Endodermal cell (in vitro differentiated cells): ENCODE measurements at regions not wholly inside any gene's neighbourhood (a gene's known extent, or its start where the extent isn't known, plus 50 kb on each side); places are given as distances from the start of the nearest gene placed in this dataset.

ENCODE experiments used
- DNase-seq: peaks from one replicate; pipeline ENCODE4 v3.0.0-alpha.2; 2017
- H3K27ac ChIP-seq: 2 replicates; pipeline ENCODE4 v1.5.1; 2013; ENCODE audit warnings: mild to moderate bottlenecking, low read depth, low read length, moderate library complexity
- H3K27me3 ChIP-seq: 2 replicates; pipeline ENCODE4 v1.6.1; 2013; ENCODE audit warnings: mild to moderate bottlenecking, low read length, moderate library complexity; ENCODE audit not compliant: insufficient read depth, control insufficient read depth, poor library complexity, severe bottlenecking
- H3K36me3 ChIP-seq: 2 replicates; pipeline ENCODE4 v1.7.0; 2013; ENCODE audit warnings: mild to moderate bottlenecking, low read length, moderate library complexity; ENCODE audit not compliant: control insufficient read depth, insufficient read depth
- H3K4me1 ChIP-seq: one replicate; pipeline ENCODE4 v1.7.0; 2013; ENCODE audit warnings: low read length; ENCODE audit not compliant: control insufficient read depth, insufficient read depth
- H3K4me3 ChIP-seq: 2 replicates; pipeline ENCODE4 v1.5.1; 2013; ENCODE audit warnings: mild to moderate bottlenecking, low read length, moderate library complexity
- H3K9ac ChIP-seq: 2 replicates; pipeline ENCODE4 v1.6.1; 2013; ENCODE audit warnings: mild to moderate bottlenecking, low read length, moderate library complexity; ENCODE audit not compliant: poor library complexity, severe bottlenecking; ENCODE audit errors: extremely low read depth
- H3K9me3 ChIP-seq: 2 replicates; pipeline ENCODE4 v1.6.1; 2013; ENCODE audit warnings: mild to moderate bottlenecking, low read length, moderate library complexity; ENCODE audit not compliant: control insufficient read depth
- H3K27ac Mint-ChIP-seq: 2 replicates; pipeline ENCODE4 v1.8.0; 2020; ENCODE audit warnings: mixed read lengths
- H3K27me3 Mint-ChIP-seq: 2 replicates; pipeline ENCODE4 v1.8.0; 2021; ENCODE audit warnings: mild to moderate bottlenecking, mixed read lengths; ENCODE audit not compliant: insufficient read depth
- H3K36me3 Mint-ChIP-seq: 2 replicates; pipeline ENCODE4 v1.8.0; 2020; ENCODE audit warnings: low read depth, mixed read lengths
- H3K4me1 Mint-ChIP-seq: 2 replicates; pipeline ENCODE4 v1.8.0; 2020; ENCODE audit warnings: mixed read lengths
- H3K4me3 Mint-ChIP-seq: 2 replicates; pipeline ENCODE4 v1.8.0; 2020; ENCODE audit warnings: mild to moderate bottlenecking, moderate library complexity, mixed read lengths
- H3K9me3 Mint-ChIP-seq: 2 replicates; pipeline ENCODE4 v1.8.0; 2020; ENCODE audit warnings: mild to moderate bottlenecking, mixed read lengths
- CTCF ChIP-seq: fragments of 200-600 bp; sonication (generic); conservative IDR thresholded peaks from 2 replicates; pipeline ENCODE4 v1.5.0; 2021; ENCODE audit warnings: antibody characterized with exemption, mild to moderate bottlenecking
- WGBS, 2 experiments: methylation state at CpG; one replicate each; pipeline versions ENCODE4 v1.1.5 to v1.1.7; 2013; ENCODE audit warnings: missing lambda C conversion rate in 2 of 2, mixed read lengths in 1 of 2; ENCODE audit not compliant: insufficient coverage in 1 of 2, insufficient read length in 1 of 2; 5-methylcytosine and 5-hydroxymethylcytosine counted together

DNA sequence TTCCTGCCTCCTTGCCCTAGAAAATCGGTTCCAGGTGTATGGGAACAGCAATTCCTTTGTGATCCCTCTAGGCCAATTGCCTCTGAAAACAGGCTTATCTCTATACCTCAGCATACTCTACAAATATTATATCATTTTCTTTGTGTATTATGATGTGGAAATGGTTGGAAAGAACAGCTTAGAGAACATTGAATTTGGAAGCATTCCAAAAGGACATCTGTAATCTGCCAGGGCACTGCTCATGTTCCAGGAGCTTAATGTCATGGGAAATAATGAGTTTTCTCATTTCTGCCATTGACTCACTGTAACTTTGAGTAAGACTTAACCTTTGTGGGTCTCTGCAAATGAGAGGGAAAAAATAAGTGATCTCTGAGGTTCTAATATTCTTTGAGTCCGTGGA, 147.3 kb downstream of the UFM1 start:
- Histone ChIP-seq H3K4me1 (no peaks in the 10 kb centered on the region), H3K27ac (no peak overlapping the region), H3K9me3 (no peaks in the 10 kb centered on the region), H3K27me3 (no peaks in the 10 kb centered on the region), H3K36me3 (no peaks in the 10 kb centered on the region), H3K4me3 (no peak overlapping the region), H3K9ac (no peak overlapping the region)
- Mint-ChIP-seq H3K4me1 (peaks cover 2% of the 10 kb centered on the region), H3K9me3 (no peaks in the 10 kb centered on the region), H3K27me3 (no peaks in the 10 kb centered on the region), H3K4me3 (no peak overlapping the region), H3K36me3 (no peaks in the 10 kb centered on the region), H3K27ac (no peak overlapping the region)
- TF ChIP-seq CTCF = no peak
- DNase-seq = no peak
- WGBS, 2 experiments = 88% methylated on average over 1 to 2 of the region's 2 CpGs

DNA sequence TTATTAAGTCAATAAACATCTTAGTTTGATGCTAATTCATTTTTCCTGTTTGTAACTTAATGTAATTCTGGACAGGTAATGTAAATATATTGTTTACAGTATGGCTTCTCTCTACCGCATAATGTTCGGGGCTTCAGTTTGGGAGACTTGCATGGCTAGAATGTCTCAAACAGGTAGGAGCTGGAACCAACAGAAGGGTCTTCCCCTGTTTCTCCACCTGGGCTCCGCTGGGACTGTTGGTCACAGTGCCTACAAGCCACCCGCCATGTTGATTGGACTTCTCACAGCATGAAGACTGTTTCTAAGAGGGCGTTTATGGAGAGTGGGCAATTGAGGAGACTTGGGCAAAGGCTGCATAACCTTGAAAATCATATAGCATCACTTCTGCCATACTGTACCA, 148.6 kb downstream of the UFM1 start:
- H3K27ac Mint-ChIP-seq = no peak overlapping the region
- H3K27me3 Mint-ChIP-seq = no peaks in the 10 kb centered on the region
- H3K36me3 Mint-ChIP-seq = no peaks in the 10 kb centered on the region
- H3K27me3 ChIP-seq = no peaks in the 10 kb centered on the region
- no peak overlapping the region for H3K27ac ChIP-seq
- 92 to 94% methylated on average over 5 of the region's 5 CpGs for WGBS, 2 experiments
- TF ChIP-seq CTCF = no peak
- peaks cover 2% of the 10 kb centered on the region for H3K4me1 Mint-ChIP-seq
- no peaks in the 10 kb centered on the region for H3K9me3 Mint-ChIP-seq
- H3K9ac ChIP-seq = no peak overlapping the region
- DNase-seq = no peak
- no peaks in the 10 kb centered on the region for H3K4me1 ChIP-seq
- no peaks in the 10 kb centered on the region for H3K36me3 ChIP-seq
- H3K4me3 Mint-ChIP-seq = no peak overlapping the region
- H3K4me3 ChIP-seq = no peak overlapping the region
- no peaks in the 10 kb centered on the region for H3K9me3 ChIP-seq

DNA sequence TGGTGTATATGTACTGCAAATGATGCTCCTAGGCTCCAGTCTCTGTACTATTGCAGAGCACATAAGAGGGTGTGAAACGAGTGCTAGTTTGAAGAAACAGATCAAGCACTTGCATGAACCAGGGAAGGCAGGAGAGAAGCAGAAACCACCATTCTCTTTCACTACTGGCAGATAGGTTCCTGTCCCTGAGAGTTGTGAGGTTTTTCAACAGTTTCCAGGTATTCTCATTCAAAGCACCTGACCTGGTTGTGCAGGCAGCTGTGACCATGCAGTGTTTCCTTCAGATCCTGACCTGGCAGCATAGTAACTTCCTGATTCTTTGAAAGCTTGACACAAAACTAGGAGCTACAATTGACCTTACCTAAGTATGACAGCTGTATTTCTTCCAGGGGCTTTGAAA, 164.9 kb downstream of the UFM1 start:
- Histone ChIP-seq H3K27ac (no peak overlapping the region), H3K4me1 (no peaks in the 10 kb centered on the region), H3K9ac (no peak overlapping the region), H3K4me3 (no peak overlapping the region), H3K36me3 (no peaks in the 10 kb centered on the region), H3K9me3 (peaks cover 11% of the 10 kb centered on the region), H3K27me3 (no peaks in the 10 kb centered on the region)
- no peak for TF ChIP-seq CTCF
- Mint-ChIP-seq H3K9me3 (peaks cover 14% of the 10 kb centered on the region), H3K4me1 (no peaks in the 10 kb centered on the region), H3K27ac (no peak overlapping the region), H3K27me3 (no peaks in the 10 kb centered on the region), H3K36me3 (no peaks in the 10 kb centered on the region), H3K4me3 (no peak overlapping the region)
- 82 to 100% methylated on average over 1 of the region's 1 CpG for WGBS, 2 experiments
- DNase-seq = no peak
